B cell (primary cell): ENCODE measurements at regions not wholly inside any gene's neighbourhood (a gene's known extent, or its start where the extent isn't known, plus 50 kb on each side); places are given as distances from the start of the nearest gene placed in this dataset.

ENCODE experiments used
- ATAC-seq: fragments of 200-7000 bp; cut with Tn5 transposase; one replicate; pipeline ENCODE4 v1.10.0; 2021; ENCODE audit warnings: low read depth, mild to moderate bottlenecking, moderate number of reproducible peaks, moderate library complexity
- CTCF ChIA-PET: fragments of 350-600 bp; sonication (Branson Sonifier 250); formaldehyde crosslinking; loops from one replicate; lab custom pipeline; 2021; ENCODE audit warnings: antibody characterized with exemption, inconsistent platforms; lab: Charles Lee
- POLR2A ChIA-PET: fragments of 350-600 bp; sonication (Branson Sonifier 250); formaldehyde crosslinking; loops from one replicate; lab custom pipeline; 2021; ENCODE audit warnings: antibody characterized with exemption; lab: Charles Lee
- DNase-seq: peaks from one replicate; pipeline ENCODE4 v3.0.0; 2013
- H2AFZ ChIP-seq: 2 replicates; pipeline ENCODE4 v1.6.1; 2012; ENCODE audit warnings: mild to moderate bottlenecking, low read depth, low read length; ENCODE audit not compliant: insufficient read depth, poor library complexity, severe bottlenecking
- H3K27ac ChIP-seq, 2 donors: 1 replicate in 1 of 2; 2 replicates in 1 of 2; pipeline ENCODE4 v1.5.1; 2012 to 2013; ENCODE audit warnings: low read length in 2 of 2, mild to moderate bottlenecking in 2 of 2, moderate library complexity in 1 of 2
- H3K27me3 ChIP-seq, 4 experiments: fragments of 200-600 bp in 1 of 4; sonication (generic) in 1 of 4; replicated peaks in 1 of 4; 1 replicate in 2 of 4; 2 replicates in 2 of 4; pipeline versions ENCODE4 v1.6.1 to v1.7.0; 2013 to 2016; ENCODE audit warnings: low read length in 3 of 4, mild to moderate bottlenecking in 2 of 4, mixed read lengths in 1 of 4, moderate library complexity in 1 of 4; ENCODE audit not compliant: insufficient read depth in 4 of 4, control insufficient read depth in 3 of 4; ENCODE audit errors: control extremely low read depth in 1 of 4
- H3K36me3 ChIP-seq, 2 experiments: replicated peaks in 1 of 2; 1 replicate in 1 of 2; 2 replicates in 1 of 2; pipeline versions ENCODE4 v1.6.1 to v1.7.1; 2013; ENCODE audit warnings: low read length in 1 of 2; ENCODE audit not compliant: insufficient read depth in 2 of 2, control insufficient read depth in 1 of 2; ENCODE audit errors: control extremely low read depth in 1 of 2, extremely low read depth in 1 of 2
- H3K4me1 ChIP-seq, 2 donors: fragments of 200-600 bp in 1 of 2; sonication (generic) in 1 of 2; 1 replicate in 1 of 2; 2 replicates in 1 of 2; pipeline versions ENCODE4 v1.5.1 to v1.6.1; 2013 to 2017; ENCODE audit warnings: low read length in 2 of 2; ENCODE audit not compliant: control insufficient read depth in 2 of 2, insufficient read depth in 2 of 2
- H3K4me2 ChIP-seq: replicated peaks from 2 replicates; pipeline ENCODE3; 2012; ENCODE audit warnings: mild to moderate bottlenecking, low read depth, low read length; ENCODE audit not compliant: poor library complexity, severe bottlenecking
- H3K4me3 ChIP-seq, 5 experiments: fragments of 200-600 bp in 1 of 5; sonication (generic) in 1 of 5; 1 replicate in 3 of 5; 2 replicates in 2 of 5; pipeline versions ENCODE4 v1.5.1 to v1.7.0; 2011 to 2016; ENCODE audit warnings: low read length in 4 of 5, mild to moderate bottlenecking in 4 of 5, low read depth in 2 of 5, control low read depth in 1 of 5, moderate library complexity in 1 of 5; ENCODE audit not compliant: insufficient read depth in 1 of 5; ENCODE audit errors: control extremely low read depth in 1 of 5, extremely low read depth in 1 of 5
- H3K79me2 ChIP-seq: fragments of 200-600 bp; sonication (generic); one replicate; pipeline ENCODE4 v1.6.0; 2016; ENCODE audit warnings: low read length; ENCODE audit not compliant: control insufficient read depth, insufficient read depth
- H3K9ac ChIP-seq: fragments of 200-600 bp; sonication (generic); 2 replicates; pipeline ENCODE4 v1.6.1; 2017; ENCODE audit warnings: mild to moderate bottlenecking, low read length, moderate library complexity
- H3K9me3 ChIP-seq, 3 donors: one replicate each; pipeline versions ENCODE4 v1.6.1 to v1.7.1; 2013; ENCODE audit warnings: low read length in 2 of 3; ENCODE audit not compliant: control insufficient read depth in 2 of 3, insufficient read depth in 1 of 3; ENCODE audit errors: control extremely low read depth in 1 of 3
- H4K20me1 ChIP-seq: 2 replicates; pipeline ENCODE4 v1.6.0; 2012; ENCODE audit warnings: mild to moderate bottlenecking, low read length; ENCODE audit not compliant: insufficient read depth, control insufficient read depth, poor library complexity, severe bottlenecking
- H3K27ac Mint-ChIP-seq: one replicate; pipeline ENCODE4 v1.8.0; 2021; ENCODE audit warnings: mixed read lengths
- H3K27me3 Mint-ChIP-seq: one replicate; pipeline ENCODE4 v1.8.0; 2021; ENCODE audit warnings: mixed read lengths
- H3K4me1 Mint-ChIP-seq: one replicate; pipeline ENCODE4 v1.8.0; 2021; ENCODE audit warnings: mixed read lengths
- H3K4me3 Mint-ChIP-seq: one replicate; pipeline ENCODE4 v1.8.0; 2021; ENCODE audit warnings: mixed read lengths
- H3K9me3 Mint-ChIP-seq: one replicate; pipeline ENCODE4 v1.8.0; 2022; ENCODE audit warnings: mixed read lengths; ENCODE audit not compliant: insufficient read depth
- EZH2 ChIP-seq: IDR thresholded peaks from 2 replicates; pipeline ENCODE4 v1.6.1; 2012; ENCODE audit warnings: borderline replicate concordance, low read depth, mild to moderate bottlenecking, moderate library complexity, low read length; ENCODE audit not compliant: insufficient read depth, poor library complexity, severe bottlenecking
- WGBS: methylation state at CpG from one replicate; pipeline ENCODE4 v1.1.5; 2013; ENCODE audit warnings: missing lambda C conversion rate; ENCODE audit not compliant: insufficient coverage; 5-methylcytosine and 5-hydroxymethylcytosine counted together
- intact Hi-C: fragments of 100-400 bp; cut with micrococcal nuclease; formaldehyde crosslinking; loops from one replicate; pipeline ENCODE4 v1.10.0; 2022
- TF ChIP-seq, protein P1 (sequence below): fragments of 200-600 bp; IDR thresholded peaks from one replicate; pipeline ENCODE4 v1.8.0; 2022; ENCODE audit warnings: antibody characterized with exemption, mild to moderate bottlenecking

DNA sequence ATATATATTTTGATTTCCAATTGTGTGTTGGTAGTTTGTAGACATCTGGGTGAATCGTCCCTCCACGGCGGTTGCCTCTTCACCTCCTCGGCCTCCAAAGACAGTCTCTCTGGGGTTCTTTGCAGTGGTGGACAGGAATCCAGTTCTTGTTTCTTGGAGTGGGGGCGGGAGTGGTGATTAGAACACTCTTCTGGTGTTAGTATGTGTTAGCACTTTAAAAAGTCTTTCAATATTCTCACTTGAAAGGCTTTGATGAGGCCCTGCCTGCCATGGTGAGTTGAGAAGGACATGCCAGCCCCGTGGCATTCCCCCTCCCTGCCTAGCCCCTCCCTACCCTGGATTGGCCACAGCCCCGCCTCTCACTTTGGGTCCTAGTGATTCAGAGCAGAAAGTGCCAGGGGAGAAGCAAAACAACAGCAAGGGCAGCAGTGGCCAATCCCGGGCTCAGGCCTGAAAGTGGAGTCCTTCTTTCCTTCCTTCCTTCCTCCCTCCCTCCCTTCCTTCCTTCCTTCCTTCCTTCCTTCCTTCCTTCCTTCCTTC, 316.8 kb upstream of the HS6ST1 start:
- H4K20me1 ChIP-seq = no peaks in the 10 kb centered on the region
- Mint-ChIP-seq H3K4me3 (no peak overlapping the region), H3K9me3 (no peaks in the 10 kb centered on the region), H3K4me1 (peaks cover 2% of the 10 kb centered on the region), H3K27ac (no peak overlapping the region), H3K27me3 (peaks cover 22% of the 10 kb centered on the region)
- CTCF ChIA-PET = no interaction called here
- POLR2A ChIA-PET = no interaction called here
- no peak overlapping the region for H3K27ac ChIP-seq
- intact Hi-C loops = no loop called here
- no peaks in the 10 kb centered on the region for H3K79me2 ChIP-seq
- H3K4me3 ChIP-seq = no peak overlapping the region
- H3K4me2 ChIP-seq = no peak overlapping the region
- H3K9ac ChIP-seq = no peak overlapping the region
- TF ChIP-seq EZH2 = no peak
- TF ChIP-seq, protein P1, sequence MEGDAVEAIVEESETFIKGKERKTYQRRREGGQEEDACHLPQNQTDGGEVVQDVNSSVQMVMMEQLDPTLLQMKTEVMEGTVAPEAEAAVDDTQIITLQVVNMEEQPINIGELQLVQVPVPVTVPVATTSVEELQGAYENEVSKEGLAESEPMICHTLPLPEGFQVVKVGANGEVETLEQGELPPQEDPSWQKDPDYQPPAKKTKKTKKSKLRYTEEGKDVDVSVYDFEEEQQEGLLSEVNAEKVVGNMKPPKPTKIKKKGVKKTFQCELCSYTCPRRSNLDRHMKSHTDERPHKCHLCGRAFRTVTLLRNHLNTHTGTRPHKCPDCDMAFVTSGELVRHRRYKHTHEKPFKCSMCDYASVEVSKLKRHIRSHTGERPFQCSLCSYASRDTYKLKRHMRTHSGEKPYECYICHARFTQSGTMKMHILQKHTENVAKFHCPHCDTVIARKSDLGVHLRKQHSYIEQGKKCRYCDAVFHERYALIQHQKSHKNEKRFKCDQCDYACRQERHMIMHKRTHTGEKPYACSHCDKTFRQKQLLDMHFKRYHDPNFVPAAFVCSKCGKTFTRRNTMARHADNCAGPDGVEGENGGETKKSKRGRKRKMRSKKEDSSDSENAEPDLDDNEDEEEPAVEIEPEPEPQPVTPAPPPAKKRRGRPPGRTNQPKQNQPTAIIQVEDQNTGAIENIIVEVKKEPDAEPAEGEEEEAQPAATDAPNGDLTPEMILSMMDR = no peak
- DNase-seq = no peak
- H3K36me3 ChIP-seq = no peaks in the 10 kb centered on the region
- no peak overlapping the region for H2AFZ ChIP-seq
- ATAC-seq = no peak
- 62% methylated on average over 3 of the region's 8 CpGs for WGBS
- no peaks in the 10 kb centered on the region for H3K4me1 ChIP-seq
- no peaks in the 10 kb centered on the region for H3K9me3 ChIP-seq
- no peaks in the 10 kb centered on the region for H3K27me3 ChIP-seq

DNA sequence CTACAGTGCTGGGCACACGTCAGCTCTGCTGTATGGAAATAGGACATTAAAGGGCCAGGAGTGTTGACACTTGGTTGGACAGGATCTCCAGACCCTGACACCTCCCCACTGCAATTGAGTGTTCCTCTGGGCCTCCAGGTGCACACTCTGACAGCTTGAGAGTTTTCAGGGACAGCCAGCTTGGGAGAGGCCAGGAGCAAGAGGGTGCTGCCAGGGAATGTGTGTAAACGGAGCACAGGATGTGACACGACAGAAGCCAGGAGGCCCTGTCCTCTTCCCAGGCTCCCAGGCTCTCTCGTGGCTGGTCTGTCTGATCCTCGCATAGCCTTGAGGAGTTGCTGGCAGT, 318.1 kb upstream of the HS6ST1 start:
- Mint-ChIP-seq H3K27ac (no peak overlapping the region), H3K4me1 (peaks cover 2% of the 10 kb centered on the region)
- WGBS = 96% methylated on average over 4 of the region's 5 CpGs

More for the DNA sequence above, 318.1 kb upstream of the HS6ST1 start:
- Mint-ChIP-seq H3K27me3 (peaks cover 22% of the 10 kb centered on the region), H3K9me3 (no peaks in the 10 kb centered on the region), H3K4me3 (no peak overlapping the region)
- POLR2A ChIA-PET = no interaction called here
- no peaks in the 10 kb centered on the region for H3K4me1 ChIP-seq
- TF ChIP-seq, protein P1 = no peak
- no peak for TF ChIP-seq EZH2
- ATAC-seq = no peak
- CTCF ChIA-PET = no interaction called here
- H3K4me2 ChIP-seq = no peak overlapping the region
- no peaks in the 10 kb centered on the region for H3K27me3 ChIP-seq
- no peak for DNase-seq
- H3K36me3 ChIP-seq = no peaks in the 10 kb centered on the region
- H3K27ac ChIP-seq = no peak overlapping the region
- no peak overlapping the region for H3K9ac ChIP-seq
- H3K4me3 ChIP-seq = no peak overlapping the region
- H3K79me2 ChIP-seq = no peaks in the 10 kb centered on the region
- no peaks in the 10 kb centered on the region for H3K9me3 ChIP-seq
- H4K20me1 ChIP-seq = no peaks in the 10 kb centered on the region
- no peak overlapping the region for H2AFZ ChIP-seq
- intact Hi-C loops = no loop called here
